Spleen (tissue), 11 donors: ENCODE measurements at regions not wholly inside any gene's neighbourhood (a gene's known extent, or its start where the extent isn't known, plus 50 kb on each side); places are given as distances from the start of the nearest gene placed in this dataset.

Source experiments
- DNase-seq: peaks from one replicate; pipeline ENCODE4 v3.0.0-alpha.2; 2020
- H3K27ac ChIP-seq, 8 donors: fragments of 200-600 bp; sonication (generic) in 7 of 8; 1 replicate in 4 of 8; 2 replicates in 4 of 8; pipeline versions ENCODE4 v1.5.0 to v1.8.0; 2016 to 2021; ENCODE audit warnings: inconsistent platforms in 4 of 8, mild to moderate bottlenecking in 4 of 8, moderate library complexity in 1 of 8
- H3K27me3 ChIP-seq, 7 donors: fragments of 200-600 bp; sonication (generic) in 6 of 7; replicated peaks in 1 of 7; 1 replicate in 4 of 7; 2 replicates in 3 of 7; pipeline versions ENCODE4 v1.5.0 to v1.8.0; 2016 to 2021; ENCODE audit warnings: inconsistent platforms in 3 of 7, mild to moderate bottlenecking in 1 of 7
- H3K36me3 ChIP-seq, 6 donors: fragments of 200-600 bp; sonication (generic) in 5 of 6; 1 replicate in 4 of 6; 2 replicates in 2 of 6; pipeline versions ENCODE4 v1.5.0 to v1.8.0; 2016 to 2021; ENCODE audit warnings: inconsistent platforms in 2 of 6
- H3K4me1 ChIP-seq, 6 donors: fragments of 200-600 bp; sonication (generic) in 5 of 6; 1 replicate in 3 of 6; 2 replicates in 3 of 6; pipeline versions ENCODE4 v1.5.0 to v1.8.0; 2016 to 2021; ENCODE audit warnings: inconsistent platforms in 3 of 6
- H3K4me3 ChIP-seq, 8 donors: fragments of 200-600 bp; sonication (generic) in 7 of 8; 1 replicate in 4 of 8; 2 replicates in 4 of 8; pipeline versions ENCODE4 v1.5.0 to v1.8.0; 2016 to 2021; ENCODE audit warnings: inconsistent platforms in 4 of 8, mild to moderate bottlenecking in 4 of 8, moderate library complexity in 2 of 8
- H3K9me3 ChIP-seq, 8 donors: fragments of 200-600 bp; sonication (generic) in 7 of 8; 1 replicate in 4 of 8; 2 replicates in 4 of 8; pipeline versions ENCODE4 v1.5.0 to v1.8.0; 2016 to 2021; ENCODE audit warnings: inconsistent platforms in 4 of 8
- CTCF ChIP-seq, 11 experiments: fragments of 200-600 bp in 7 of 11; fragments of 450-650 bp in 4 of 11; sonication (generic) in 4 of 11; IDR thresholded peaks in 8 of 11; conservative IDR thresholded peaks in 3 of 11; 1 replicate in 7 of 11; 2 replicates in 4 of 11; pipeline versions ENCODE4 v1.4.0 to v1.8.0; 2016 to 2021; ENCODE audit warnings: antibody characterized with exemption in 11 of 11, inconsistent platforms in 4 of 11, mild to moderate bottlenecking in 1 of 11
- POLR2A ChIP-seq, 3 donors: fragments of 450-650 bp; IDR thresholded peaks; one replicate each; pipeline ENCODE4 v1.5.1; 2017; ENCODE audit warnings: antibody characterized with exemption in 3 of 3, mild to moderate bottlenecking in 1 of 3
- POLR2AphosphoS5 ChIP-seq, 3 donors: sonication (generic); formaldehyde crosslinking; IDR thresholded peaks; one replicate each; pipeline ENCODE4 v1.5.1; 2017; ENCODE audit warnings: antibody characterized with exemption in 3 of 3
- WGBS, 5 donors: extraction: QIAGEN DNeasy Blood & Tissue Kit in 3 of 5; methylation state at CpG; one replicate each; pipeline versions ENCODE4 v1.1.5 to v1.1.7; 2013 to 2018; 5-methylcytosine and 5-hydroxymethylcytosine counted together
- intact Hi-C: fragments of 100-400 bp; cut with DNase I; formaldehyde crosslinking; loops from one replicate; pipeline ENCODE4 v1.15.0; 2023; ENCODE audit warnings: low total_unique reads
- donor health status: healthy with polysubstance abuse.
- donor health status: DM: no; HTN: no; CAD: no; lungs with moderate emphysema.
- donor health status: DM: no; HTN: no; CAD: no.
- donor health status: Bipolar disorder and iron deficiency.
- donor health status: healthy.
- donor health status: DM: no; HTN: no; CAD: no.
- donor health status: DM: yes; HTN: yes; CAD: no.

- no peaks in the 10 kb centered on the region for H3K36me3 ChIP-seq
- H3K4me1 ChIP-seq: no peaks in the 10 kb centered on the region
- no peak overlapping the region for H3K27ac ChIP-seq
- no peaks in the 10 kb centered on the region for H3K27me3 ChIP-seq
- DNase-seq: no peak
- peaks cover 0 to 7% (median 0%) of the 10 kb centered on the region in 8 donors for H3K9me3 ChIP-seq
- intact Hi-C loops: no loop called here
- 60 to 82% (median 73%) methylated on average over 2 of the region's 2 CpGs for WGBS, 5 donors
- no peak overlapping the region for H3K4me3 ChIP-seq
- TF ChIP-seq POLR2A (IDR thresholded peaks at IDR 0.05): no peak
- TF ChIP-seq CTCF (IDR thresholded peaks at IDR 0.05 in 8 of 11, conservative IDR thresholded peaks at IDR 0.05 in 3 of 11): no peak
- TF ChIP-seq POLR2AphosphoS5 (IDR thresholded peaks at IDR 0.05): no peak
These were observed 184.0 kb downstream of the PCDH7 start for GRCh38 chr4:30904215-30904555.

- intact Hi-C loops: no loop called here
- 88 to 92% (median 91%) methylated on average over 2 of the region's 2 CpGs for WGBS, 5 donors
- DNase-seq: no peak
- Histone ChIP-seq H3K27ac (no peak overlapping the region), H3K9me3 (peaks cover 0 to 7% (median 0%) of the 10 kb centered on the region in 8 donors), H3K27me3 (no peaks in the 10 kb centered on the region), H3K4me1 (no peaks in the 10 kb centered on the region), H3K36me3 (no peaks in the 10 kb centered on the region), H3K4me3 (no peak overlapping the region)
- TF ChIP-seq POLR2A (IDR thresholded peaks at IDR 0.05) (no peak), POLR2AphosphoS5 (IDR thresholded peaks at IDR 0.05) (no peak), CTCF (IDR thresholded peaks at IDR 0.05 in 8 of 11, conservative IDR thresholded peaks at IDR 0.05 in 3 of 11) (no peak)
These were observed 184.4 kb downstream of the PCDH7 start for GRCh38 chr4:30904588-30904987.

- Histone ChIP-seq H3K36me3 (no peaks in the 10 kb centered on the region), H3K27me3 (no peaks in the 10 kb centered on the region), H3K27ac (no peak overlapping the region), H3K9me3 (peaks cover 0 to 15% (median 0%) of the 10 kb centered on the region in 8 donors), H3K4me3 (no peak overlapping the region), H3K4me1 (no peaks in the 10 kb centered on the region)
- intact Hi-C loops: no loop called here
- WGBS, 5 donors: 3 to 26% (median 17%) methylated on average over 1 of the region's 1 CpG
- DNase-seq: no peak
- TF ChIP-seq CTCF (IDR thresholded peaks at IDR 0.05 in 8 of 11, conservative IDR thresholded peaks at IDR 0.05 in 3 of 11) (no peak), POLR2AphosphoS5 (IDR thresholded peaks at IDR 0.05) (no peak), POLR2A (IDR thresholded peaks at IDR 0.05) (no peak)
These were observed 192.0 kb downstream of the PCDH7 start for GRCh38 chr4:30912098-30912714.

GRCh38 chr4:30916337-30917274 is 196.4 kb downstream of the PCDH7 start:
- no peaks in the 10 kb centered on the region for H3K27me3 ChIP-seq
- DNase-seq: no peak
- no peak overlapping the region for H3K4me3 ChIP-seq
- TF ChIP-seq POLR2AphosphoS5 (IDR thresholded peaks at IDR 0.05) (no peak), CTCF (IDR thresholded peaks at IDR 0.05 in 8 of 11, conservative IDR thresholded peaks at IDR 0.05 in 3 of 11) (no peak), POLR2A (IDR thresholded peaks at IDR 0.05) (no peak)
- peaks cover 0 to 6% (median 0%) of the 10 kb centered on the region in 8 donors for H3K9me3 ChIP-seq
- no peaks in the 10 kb centered on the region for H3K4me1 ChIP-seq
- H3K36me3 ChIP-seq: no peaks in the 10 kb centered on the region
- WGBS, 5 donors: 82 to 90% (median 86%) methylated on average over 5 of the region's 5 CpGs
- intact Hi-C loops: no loop called here
- no peak overlapping the region for H3K27ac ChIP-seq
